Stomach smooth muscle (tissue), 2 donors: ENCODE measurements at regions not wholly inside any gene's neighbourhood (a gene's known extent, or its start where the extent isn't known, plus 50 kb on each side); places are given as distances from the start of the nearest gene placed in this dataset.

ENCODE experiments used
- H3K27ac ChIP-seq: one replicate; pipeline ENCODE4 v1.7.0; 2013; ENCODE audit warnings: mild to moderate bottlenecking, low read length, inconsistent platforms
- H3K27me3 ChIP-seq, 2 donors: one replicate each; pipeline ENCODE4 v1.7.0; 2013; ENCODE audit warnings: low read length in 2 of 2; ENCODE audit not compliant: insufficient read depth in 2 of 2, control insufficient read depth in 1 of 2
- H3K36me3 ChIP-seq, 2 donors: one replicate each; pipeline ENCODE4 v1.7.0; 2013; ENCODE audit warnings: low read length in 2 of 2; ENCODE audit not compliant: control insufficient read depth in 2 of 2, insufficient read depth in 2 of 2
- H3K4me1 ChIP-seq: one replicate; pipeline ENCODE4 v1.7.0; 2013; ENCODE audit warnings: low read length; ENCODE audit not compliant: control insufficient read depth, insufficient read depth
- H3K4me3 ChIP-seq, 2 donors: one replicate each; pipeline ENCODE4 v1.7.0; 2013; ENCODE audit warnings: low read length in 2 of 2
- H3K9ac ChIP-seq, 2 donors: one replicate each; pipeline ENCODE4 v1.7.0; 2013; ENCODE audit warnings: low read length in 2 of 2, mild to moderate bottlenecking in 1 of 2
- H3K9me3 ChIP-seq, 2 donors: one replicate each; pipeline ENCODE4 v1.7.0; 2013; ENCODE audit warnings: low read length in 2 of 2; ENCODE audit not compliant: control insufficient read depth in 2 of 2
- donor health status: healthy.
- donor health status: Pancreatic carcinoma.

GRCh38 chr4:67125636-67126514, 419.4 kb downstream of the CENPC start:
- no peaks in the 10 kb centered on the region for H3K9me3 ChIP-seq
- H3K36me3 ChIP-seq: no peaks in the 10 kb centered on the region
- no peak overlapping the region for H3K27ac ChIP-seq
- H3K4me1 ChIP-seq: no peaks in the 10 kb centered on the region
- no peak overlapping the region for H3K9ac ChIP-seq
- no peaks in the 10 kb centered on the region for H3K27me3 ChIP-seq
- H3K4me3 ChIP-seq: no peak overlapping the region

GRCh38 chr4:67124716-67125115, 420.6 kb downstream of the CENPC start:
- no peaks in the 10 kb centered on the region for H3K4me1 ChIP-seq

GRCh38 chr4:67122029-67122428, 423.3 kb downstream of the CENPC start:
- no peaks in the 10 kb centered on the region for H3K4me1 ChIP-seq
- H3K36me3 ChIP-seq: no peaks in the 10 kb centered on the region
- H3K4me3 ChIP-seq: no peak overlapping the region
- no peaks in the 10 kb centered on the region for H3K9me3 ChIP-seq
- H3K9ac ChIP-seq: no peak overlapping the region
- no peaks in the 10 kb centered on the region for H3K27me3 ChIP-seq
- no peak overlapping the region for H3K27ac ChIP-seq

More at GRCh38 chr4:67124716-67125115, 420.6 kb downstream of the CENPC start:
- Histone ChIP-seq H3K27me3 (no peaks in the 10 kb centered on the region), H3K9me3 (no peaks in the 10 kb centered on the region), H3K4me3 (no peak overlapping the region), H3K36me3 (no peaks in the 10 kb centered on the region), H3K27ac (no peak overlapping the region), H3K9ac (no peak overlapping the region)

- Histone ChIP-seq H3K9ac (no peak overlapping the region), H3K27me3 (no peaks in the 10 kb centered on the region), H3K36me3 (no peaks in the 10 kb centered on the region), H3K4me1 (no peaks in the 10 kb centered on the region), H3K27ac (no peak overlapping the region), H3K9me3 (no peaks in the 10 kb centered on the region), H3K4me3 (no peak overlapping the region)
Measured at GRCh38 chr4:67120369-67120768, 424.9 kb downstream of the CENPC start.

GRCh38 chr4:67109276-67109675, 436.0 kb downstream of the CENPC start:
- no peak overlapping the region for H3K27ac ChIP-seq
- no peaks in the 10 kb centered on the region for H3K4me1 ChIP-seq
- no peaks in the 10 kb centered on the region for H3K9me3 ChIP-seq
- no peak overlapping the region for H3K9ac ChIP-seq
- no peak overlapping the region for H3K4me3 ChIP-seq
- no peaks in the 10 kb centered on the region for H3K27me3 ChIP-seq
- H3K36me3 ChIP-seq: no peaks in the 10 kb centered on the region

- Histone ChIP-seq H3K9ac (no peak overlapping the region), H3K27ac (no peak overlapping the region), H3K27me3 (no peaks in the 10 kb centered on the region), H3K4me3 (no peak overlapping the region), H3K36me3 (no peaks in the 10 kb centered on the region), H3K4me1 (no peaks in the 10 kb centered on the region), H3K9me3 (no peaks in the 10 kb centered on the region)
Measured at GRCh38 chr4:67106861-67107460, 438.3 kb downstream of the CENPC start.

GRCh38 chr4:67104145-67104544, 441.2 kb downstream of the CENPC start:
- H3K4me1 ChIP-seq: no peaks in the 10 kb centered on the region
- H3K9me3 ChIP-seq: no peaks in the 10 kb centered on the region
- H3K27me3 ChIP-seq: no peaks in the 10 kb centered on the region
- no peaks in the 10 kb centered on the region for H3K36me3 ChIP-seq
- no peak overlapping the region for H3K27ac ChIP-seq
- H3K4me3 ChIP-seq: no peak overlapping the region
- no peak overlapping the region for H3K9ac ChIP-seq

- Histone ChIP-seq H3K27me3 (no peaks in the 10 kb centered on the region), H3K27ac (no peak overlapping the region), H3K4me1 (no peaks in the 10 kb centered on the region), H3K9ac (no peak overlapping the region), H3K36me3 (no peaks in the 10 kb centered on the region), H3K9me3 (no peaks in the 10 kb centered on the region), H3K4me3 (no peak overlapping the region)
Measured at GRCh38 chr4:67103001-67103747, 442.1 kb downstream of the CENPC start.

GRCh38 chr4:67101612-67102011, 443.7 kb downstream of the CENPC start:
- no peak overlapping the region for H3K9ac ChIP-seq
- H3K4me3 ChIP-seq: no peak overlapping the region

GRCh38 chr4:67092351-67092750, 453.0 kb downstream of the CENPC start:
- H3K4me1 ChIP-seq: no peaks in the 10 kb centered on the region
- H3K36me3 ChIP-seq: no peaks in the 10 kb centered on the region
- no peaks in the 10 kb centered on the region for H3K27me3 ChIP-seq
- H3K9me3 ChIP-seq: no peaks in the 10 kb centered on the region
- H3K4me3 ChIP-seq: no peak overlapping the region
- no peak overlapping the region for H3K27ac ChIP-seq
- H3K9ac ChIP-seq: no peak overlapping the region

More at GRCh38 chr4:67101612-67102011, 443.7 kb downstream of the CENPC start:
- Histone ChIP-seq H3K9me3 (no peaks in the 10 kb centered on the region), H3K36me3 (no peaks in the 10 kb centered on the region), H3K4me1 (no peaks in the 10 kb centered on the region), H3K27ac (no peak overlapping the region), H3K27me3 (no peaks in the 10 kb centered on the region)
